A172 (cell line): ENCODE measurements at regions not wholly inside any gene's neighbourhood (a gene's known extent, or its start where the extent isn't known, plus 50 kb on each side); places are given as distances from the start of the nearest gene placed in this dataset.
A peak's percentile ranks its signal among the peaks of the same experiment; 100 is the strongest.

ENCODE experiments used
- DNase-seq: peaks from one replicate; pipeline ENCODE4 v3.0.0-alpha.2; 2015; ENCODE audit warnings: low spot score

- DNase-seq: no peak
Measured at GRCh38 chr6:106772270-106773142, 143.1 kb downstream of the QRSL1 start.

DNA sequence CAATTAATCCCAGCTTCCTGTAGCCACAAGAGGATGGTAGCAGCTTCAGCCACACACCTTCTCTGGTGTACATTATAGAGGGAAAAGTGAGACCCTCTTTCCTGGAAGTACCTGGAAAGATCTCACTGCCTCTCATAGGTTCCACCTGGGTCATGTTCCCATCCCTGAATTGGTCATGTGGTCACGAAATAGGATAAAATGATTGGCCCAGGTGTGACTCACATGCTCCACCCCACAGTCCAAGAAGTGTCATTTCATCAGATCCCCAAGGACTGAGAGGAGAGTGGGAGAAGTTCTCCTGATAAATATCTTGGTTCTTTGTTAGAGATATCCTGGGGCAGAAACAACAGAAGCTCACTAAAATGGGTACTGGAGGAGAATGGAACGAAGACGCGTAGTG, 142.4 kb downstream of the QRSL1 start:
- DNase-seq: no peak

- no peak for DNase-seq
Measured at GRCh38 chr6:106770663-106771062, 141.3 kb downstream of the QRSL1 start.

- no peak for DNase-seq
Measured at GRCh38 chr6:106770081-106770480, 140.7 kb downstream of the QRSL1 start.

DNA sequence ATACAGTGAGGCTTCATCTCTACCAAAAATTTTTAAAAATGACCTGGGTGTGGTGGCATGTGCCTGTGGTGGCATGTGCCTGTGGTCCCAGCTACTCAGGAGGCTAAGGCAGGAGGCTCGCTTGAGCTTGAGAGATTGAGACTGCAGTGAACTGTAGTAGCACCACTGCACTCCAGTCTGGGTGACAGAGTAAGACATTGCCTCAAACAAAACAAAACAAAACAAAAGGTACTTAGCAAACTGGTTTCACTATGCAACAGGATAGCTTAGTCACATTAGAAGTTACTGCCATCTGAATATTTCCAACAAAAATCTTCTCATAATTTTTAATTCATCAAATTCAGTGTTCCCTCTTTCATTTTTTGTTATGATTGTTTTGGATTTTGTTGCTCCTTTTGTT, 137.9 kb downstream of the QRSL1 start:
- DNase-seq: no peak

DNA sequence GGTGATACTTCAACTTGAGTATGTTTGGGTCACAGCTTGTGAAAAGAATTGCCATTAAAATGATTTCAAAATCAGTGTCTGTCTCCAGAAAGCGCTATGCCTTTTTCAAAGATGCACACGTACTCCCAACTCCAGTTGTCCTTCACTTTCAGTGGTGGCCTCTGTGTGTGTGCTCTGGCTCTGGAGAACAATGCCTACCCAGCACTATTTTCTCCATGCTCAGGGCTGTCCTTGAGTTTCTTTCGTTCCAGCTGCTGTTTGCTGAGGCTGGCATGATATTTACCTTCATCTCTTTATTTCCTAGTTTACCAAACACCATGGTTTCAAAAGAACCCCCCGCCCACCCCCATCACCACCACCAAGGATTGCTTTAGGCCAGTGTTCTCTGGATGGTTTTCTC, 136.8 kb downstream of the QRSL1 start:
- no peak for DNase-seq

DNA sequence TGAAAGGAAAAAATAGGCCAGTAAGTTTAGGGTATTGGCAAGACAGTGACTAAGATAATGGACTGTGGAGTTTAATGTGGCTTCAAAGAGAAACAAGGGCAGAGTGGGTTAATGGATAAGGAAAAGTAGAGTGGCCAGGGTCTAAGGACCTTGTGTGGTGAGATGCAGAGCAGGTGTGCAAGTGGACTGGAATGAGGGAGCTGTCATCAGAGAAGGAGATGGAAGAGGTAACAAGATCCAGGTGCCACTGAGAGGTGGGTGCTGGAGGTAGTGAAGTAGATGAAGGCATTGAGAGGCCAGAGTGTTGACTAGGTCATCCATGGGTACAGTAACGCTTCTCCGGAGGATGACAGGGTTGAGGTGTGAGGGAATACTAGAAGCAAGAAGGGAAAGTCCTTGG, 136.1 kb downstream of the QRSL1 start:
- DNase-seq: no peak

DNA sequence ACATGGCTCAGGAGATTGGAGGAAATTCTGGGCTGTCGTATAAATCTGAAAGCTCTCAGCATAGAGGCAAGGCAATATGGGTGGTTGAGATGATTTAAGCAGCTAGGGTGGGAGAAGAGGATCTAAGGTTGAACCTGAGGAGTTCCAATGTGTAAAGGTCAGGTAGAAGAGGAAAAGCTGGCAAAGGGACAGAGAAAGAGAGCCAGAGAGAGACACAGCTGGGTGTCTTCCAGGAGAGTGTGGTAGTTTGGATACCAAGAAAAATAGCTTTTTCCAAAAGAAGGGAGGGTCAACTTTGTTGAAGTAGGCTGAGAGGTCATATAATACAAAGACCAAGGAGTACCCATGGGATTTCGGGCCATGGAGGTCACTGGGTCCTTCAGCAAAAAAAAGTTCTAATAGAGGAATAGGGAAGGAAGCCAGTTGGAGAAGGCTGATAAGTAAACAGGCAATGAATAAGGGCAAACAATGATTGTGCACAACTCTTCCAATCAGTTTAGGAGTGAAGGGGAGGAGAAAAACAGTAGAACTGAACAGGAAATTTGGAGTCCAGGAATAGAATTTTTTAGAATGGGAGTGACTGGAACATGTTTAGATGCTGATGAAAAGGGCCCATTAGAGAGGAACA, 135.1 kb downstream of the QRSL1 start:
- no peak for DNase-seq

DNA sequence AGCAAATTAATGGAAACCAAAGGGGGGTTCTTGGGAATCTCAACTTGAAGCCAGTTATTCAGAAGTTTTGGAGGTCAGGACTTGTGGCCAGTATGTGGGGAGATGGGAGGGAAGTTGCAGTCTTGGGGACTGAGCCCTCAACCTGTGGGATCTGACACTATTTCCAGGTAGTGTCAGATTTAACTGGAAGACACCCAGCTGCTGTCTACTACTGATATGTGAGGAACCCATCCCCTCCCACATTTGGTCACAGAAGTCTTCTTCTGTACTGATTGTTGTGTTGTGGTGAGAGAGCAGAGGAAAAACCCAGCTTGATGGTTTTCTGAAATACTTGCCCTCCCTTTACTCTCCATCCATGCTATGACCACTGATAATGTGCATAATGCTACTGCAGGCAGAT, 134.0 kb downstream of the QRSL1 start:
- DNase-seq: no peak

GRCh38 chr6:106761160-106761559, 131.8 kb downstream of the QRSL1 start:
- DNase-seq: no peak

DNA sequence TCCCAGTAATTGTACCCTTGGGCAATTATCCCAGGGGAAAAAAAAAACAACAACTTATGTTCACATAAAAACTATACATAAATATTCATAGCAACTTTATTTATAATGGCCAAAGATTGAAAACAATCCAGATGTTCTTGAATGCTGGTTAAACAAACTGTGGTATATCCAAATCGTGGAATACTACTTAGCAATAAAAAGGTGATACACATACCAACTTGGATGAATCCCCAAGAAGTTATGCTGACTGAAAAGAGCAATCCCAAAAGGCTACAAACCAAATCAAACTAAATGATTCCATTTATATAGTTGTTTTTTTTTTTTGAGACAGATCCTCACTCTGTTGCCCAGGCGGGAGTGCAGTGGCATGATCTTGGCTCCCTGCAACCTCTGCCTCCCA, 129.7 kb downstream of the QRSL1 start:
- no peak for DNase-seq

- no peak for DNase-seq
Measured at GRCh38 chr6:106757722-106758467, 128.5 kb downstream of the QRSL1 start.

DNA sequence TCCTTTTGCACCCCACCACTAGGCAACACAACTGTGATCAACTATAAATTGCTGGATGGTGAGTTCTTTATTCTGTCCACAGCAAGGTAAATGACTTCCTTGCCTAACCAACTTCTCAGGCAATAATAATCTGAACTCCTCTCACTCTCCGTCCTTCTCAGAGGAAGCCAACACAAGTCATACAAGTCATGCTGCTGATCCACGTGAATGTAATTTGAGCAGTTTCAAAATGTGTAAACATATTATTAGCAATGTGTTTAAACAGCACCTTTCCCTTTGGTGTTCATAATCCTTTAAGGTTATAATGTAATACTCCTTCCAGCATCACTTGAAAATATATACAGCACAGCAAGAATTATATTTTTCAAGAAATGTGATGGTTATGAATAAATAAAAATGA, 127.9 kb downstream of the QRSL1 start:
- DNase-seq: no peak

DNA sequence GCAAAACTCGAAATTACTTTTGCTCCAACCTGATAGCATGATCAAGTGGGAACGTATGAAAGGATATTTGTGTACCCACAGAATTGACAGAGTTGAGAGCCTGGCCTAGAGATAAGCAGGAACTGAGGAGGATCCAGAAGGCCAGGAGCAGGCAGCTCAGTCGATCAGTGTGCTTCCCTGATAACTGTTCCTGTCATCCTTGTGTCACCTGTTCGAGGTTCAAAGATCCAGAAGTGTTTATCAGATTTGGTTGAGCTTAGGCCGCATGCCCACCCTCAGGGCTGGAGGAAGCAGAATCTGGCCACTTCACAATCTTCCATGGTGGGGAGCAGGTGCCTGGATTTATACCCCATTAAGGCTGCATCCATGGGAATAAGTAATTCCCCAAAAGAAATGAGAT, 124.8 kb downstream of the QRSL1 start:
- no peak for DNase-seq

- no peak for DNase-seq
Measured at GRCh38 chr6:106752641-106753040, 123.3 kb downstream of the QRSL1 start.

DNA sequence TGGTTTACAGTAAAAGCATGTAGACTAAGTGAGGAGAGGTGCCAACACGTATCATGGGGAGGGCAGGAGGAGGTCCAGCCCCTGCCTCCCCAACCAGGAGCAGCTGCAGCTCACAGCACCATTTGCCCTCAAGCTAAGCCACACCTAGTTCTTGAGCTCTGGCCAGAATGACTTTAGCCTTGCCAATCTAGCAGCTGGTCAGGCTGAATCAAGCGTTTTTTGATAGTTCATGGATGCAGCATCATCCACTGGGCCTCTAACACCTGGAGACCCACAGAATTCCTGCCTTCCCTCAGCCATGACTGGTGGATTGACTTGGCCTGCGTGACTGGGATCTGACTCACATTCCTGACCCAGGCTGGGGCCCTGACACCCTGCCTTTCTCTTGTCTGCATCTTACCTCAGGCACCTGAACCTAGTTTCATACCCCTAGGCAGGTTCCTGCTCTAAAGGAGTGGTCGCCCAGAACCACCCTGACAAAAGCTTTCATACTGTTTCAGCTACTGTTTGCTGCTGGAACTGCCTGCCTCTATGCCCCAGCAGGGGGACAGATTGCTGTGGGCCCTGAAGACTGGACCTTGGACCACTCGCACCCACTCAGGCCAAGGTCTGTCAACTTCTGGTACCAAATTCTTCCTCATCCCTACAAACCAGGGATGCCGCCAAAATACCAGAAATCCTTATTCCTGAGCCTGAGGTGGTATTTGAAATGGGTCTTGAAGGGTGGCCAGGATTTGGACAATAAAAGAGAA, 122.3 kb downstream of the QRSL1 start:
- peak; percentile 55 for DNase-seq

GRCh38 chr6:106750946-106751345, 121.6 kb downstream of the QRSL1 start:
- DNase-seq: no peak

- DNase-seq: no peak
Measured at GRCh38 chr6:106750142-106750918, 121.0 kb downstream of the QRSL1 start.

DNA sequence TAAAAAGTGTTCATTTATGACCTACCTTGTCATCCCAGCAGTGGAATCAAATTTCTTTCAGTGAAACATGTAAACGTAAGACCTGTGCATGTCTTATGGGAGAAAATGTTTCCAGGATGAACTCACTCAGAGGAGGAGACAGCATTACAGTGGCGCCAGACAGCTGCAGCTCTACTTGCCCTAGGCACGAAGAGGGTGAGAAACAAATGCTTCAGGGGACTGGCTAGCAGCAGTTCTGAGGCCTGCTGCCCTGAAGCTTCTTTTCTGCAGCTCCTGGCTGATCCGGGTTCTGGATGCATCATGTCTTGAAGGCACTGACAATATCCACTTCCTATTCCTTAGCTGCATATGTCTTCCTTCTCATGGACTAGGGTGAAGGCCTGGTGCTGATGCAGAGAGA, 120.2 kb downstream of the QRSL1 start:
- no peak for DNase-seq

GRCh38 chr6:106748547-106749207, 119.3 kb downstream of the QRSL1 start:
- no peak for DNase-seq

- no peak for DNase-seq
Measured at GRCh38 chr6:106747139-106747538, 117.8 kb downstream of the QRSL1 start.
